ENCODE measurements at regions not wholly inside any gene's neighbourhood (a gene's known extent, or its start where the extent isn't known, plus 50 kb on each side); places are given as distances from the start of the nearest gene placed in this dataset.

DNA sequence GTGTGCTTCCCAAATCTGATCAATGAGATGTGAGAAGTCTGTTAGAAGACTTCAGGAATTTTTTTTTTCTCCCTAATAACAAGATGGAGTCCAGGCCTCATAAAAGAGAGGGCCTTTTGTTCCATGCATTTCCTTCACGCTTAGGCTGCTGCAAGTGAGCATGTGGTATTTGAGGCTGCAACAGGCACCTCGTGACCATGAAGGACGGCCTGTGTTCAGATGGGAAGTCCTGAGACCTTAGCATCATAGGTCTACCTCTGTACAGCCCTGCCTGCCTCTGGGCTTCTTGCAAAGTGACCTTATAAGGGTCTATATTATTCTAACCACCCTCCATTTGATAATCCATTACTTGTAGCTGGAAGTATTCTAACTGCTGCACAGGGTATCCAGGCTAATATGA is 86.6 kb downstream of the BOD1 start:
- TF ChIP-seq NFE2L1 (CRISPR knock-in tag; IDR thresholded peaks at IDR 0.05) = no peak
- Mint-ChIP-seq H3K9me3 (peaks cover 6% of the 10 kb centered on the region), H3K4me3 (no peak overlapping the region), H3K4me1 (peaks cover 6% of the 10 kb centered on the region), H3K27ac (no peak overlapping the region), H3K36me3 (no peaks in the 10 kb centered on the region), H3K27me3 (ENCODE audit: low read depth) (no peaks in the 10 kb centered on the region; the same call in 1 of the 2 replicates)
- ChIA-PET POLR2A (no interaction called here), CTCF (interaction anchor here (0.7 to 1.5 kb wide), 3 partner anchors 43 to 239 kb away, joined by 3 to 13 read pairs (median 3); no protein-coding TSS in a partner anchor)
- DNase-seq (ENCODE audit: low spot score) (no peak), ATAC-seq (no peak)

DNA sequence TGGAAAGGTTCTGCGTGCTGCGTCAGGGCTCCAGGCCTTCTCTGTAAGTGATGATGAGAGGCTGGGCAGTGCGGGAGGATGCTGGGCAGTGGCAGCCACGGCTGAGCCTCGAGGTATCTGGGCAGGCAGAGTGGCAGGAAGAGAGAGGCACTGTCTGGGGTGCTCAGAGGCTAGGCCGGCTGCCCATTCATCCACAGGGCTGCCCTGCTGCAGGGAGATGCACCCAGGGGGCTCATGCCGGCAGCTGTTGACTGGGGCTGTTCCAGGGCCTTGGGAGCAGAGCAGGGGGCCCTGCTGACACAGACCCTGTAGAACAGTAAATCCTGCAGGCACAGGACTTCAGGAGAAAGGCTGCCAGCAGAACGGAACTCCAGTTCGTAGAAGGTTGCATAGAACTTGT is 88.8 kb downstream of the BOD1 start:
- H3K9me3 Mint-ChIP-seq = peaks cover 4% of the 10 kb centered on the region
- H3K27ac Mint-ChIP-seq = no peak overlapping the region
- ChIA-PET CTCF (no interaction called here), POLR2A (no interaction called here)
- H3K4me3 Mint-ChIP-seq = no peak overlapping the region
- no peak for ATAC-seq
- no peak for DNase-seq (ENCODE audit: low spot score)
- H3K36me3 Mint-ChIP-seq = no peaks in the 10 kb centered on the region
- TF ChIP-seq, protein P1, sequence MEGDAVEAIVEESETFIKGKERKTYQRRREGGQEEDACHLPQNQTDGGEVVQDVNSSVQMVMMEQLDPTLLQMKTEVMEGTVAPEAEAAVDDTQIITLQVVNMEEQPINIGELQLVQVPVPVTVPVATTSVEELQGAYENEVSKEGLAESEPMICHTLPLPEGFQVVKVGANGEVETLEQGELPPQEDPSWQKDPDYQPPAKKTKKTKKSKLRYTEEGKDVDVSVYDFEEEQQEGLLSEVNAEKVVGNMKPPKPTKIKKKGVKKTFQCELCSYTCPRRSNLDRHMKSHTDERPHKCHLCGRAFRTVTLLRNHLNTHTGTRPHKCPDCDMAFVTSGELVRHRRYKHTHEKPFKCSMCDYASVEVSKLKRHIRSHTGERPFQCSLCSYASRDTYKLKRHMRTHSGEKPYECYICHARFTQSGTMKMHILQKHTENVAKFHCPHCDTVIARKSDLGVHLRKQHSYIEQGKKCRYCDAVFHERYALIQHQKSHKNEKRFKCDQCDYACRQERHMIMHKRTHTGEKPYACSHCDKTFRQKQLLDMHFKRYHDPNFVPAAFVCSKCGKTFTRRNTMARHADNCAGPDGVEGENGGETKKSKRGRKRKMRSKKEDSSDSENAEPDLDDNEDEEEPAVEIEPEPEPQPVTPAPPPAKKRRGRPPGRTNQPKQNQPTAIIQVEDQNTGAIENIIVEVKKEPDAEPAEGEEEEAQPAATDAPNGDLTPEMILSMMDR (IDR thresholded peaks at IDR 0.05) = no peak
- TF ChIP-seq EMX1 (CRISPR knock-in tag; IDR thresholded peaks at IDR 0.05) (no peak), TCF7 (CRISPR knock-in tag; IDR thresholded peaks at IDR 0.05; ENCODE audit: low read depth) (no peak), MXD4 (CRISPR knock-in tag; IDR thresholded peaks at IDR 0.05; ENCODE audit: borderline replicate concordance) (no peak), ZNF138 (CRISPR knock-in tag; conservative IDR thresholded peaks at IDR 0.05) (no peak), NR2C2 (CRISPR knock-in tag; IDR thresholded peaks at IDR 0.05) (no peak), ZNF396 (CRISPR knock-in tag; IDR thresholded peaks at IDR 0.05; ENCODE audit: borderline replicate concordance) (no peak), ELF4 (CRISPR knock-in tag; IDR thresholded peaks at IDR 0.05; ENCODE audit: low read depth) (no peak), ZNF317 (CRISPR knock-in tag; IDR thresholded peaks at IDR 0.05; ENCODE audit: borderline replicate concordance, low read depth) (no peak), ZNF219 (CRISPR knock-in tag; IDR thresholded peaks at IDR 0.05; ENCODE audit: borderline replicate concordance) (no peak), RELA (CRISPR knock-in tag; IDR thresholded peaks at IDR 0.05; ENCODE audit: borderline replicate concordance) (no peak), CREM (CRISPR knock-in tag; IDR thresholded peaks at IDR 0.05) (no peak), GTF2I (CRISPR knock-in tag; conservative IDR thresholded peaks at IDR 0.05) (no peak)
- TF ChIP-seq, protein P2, sequence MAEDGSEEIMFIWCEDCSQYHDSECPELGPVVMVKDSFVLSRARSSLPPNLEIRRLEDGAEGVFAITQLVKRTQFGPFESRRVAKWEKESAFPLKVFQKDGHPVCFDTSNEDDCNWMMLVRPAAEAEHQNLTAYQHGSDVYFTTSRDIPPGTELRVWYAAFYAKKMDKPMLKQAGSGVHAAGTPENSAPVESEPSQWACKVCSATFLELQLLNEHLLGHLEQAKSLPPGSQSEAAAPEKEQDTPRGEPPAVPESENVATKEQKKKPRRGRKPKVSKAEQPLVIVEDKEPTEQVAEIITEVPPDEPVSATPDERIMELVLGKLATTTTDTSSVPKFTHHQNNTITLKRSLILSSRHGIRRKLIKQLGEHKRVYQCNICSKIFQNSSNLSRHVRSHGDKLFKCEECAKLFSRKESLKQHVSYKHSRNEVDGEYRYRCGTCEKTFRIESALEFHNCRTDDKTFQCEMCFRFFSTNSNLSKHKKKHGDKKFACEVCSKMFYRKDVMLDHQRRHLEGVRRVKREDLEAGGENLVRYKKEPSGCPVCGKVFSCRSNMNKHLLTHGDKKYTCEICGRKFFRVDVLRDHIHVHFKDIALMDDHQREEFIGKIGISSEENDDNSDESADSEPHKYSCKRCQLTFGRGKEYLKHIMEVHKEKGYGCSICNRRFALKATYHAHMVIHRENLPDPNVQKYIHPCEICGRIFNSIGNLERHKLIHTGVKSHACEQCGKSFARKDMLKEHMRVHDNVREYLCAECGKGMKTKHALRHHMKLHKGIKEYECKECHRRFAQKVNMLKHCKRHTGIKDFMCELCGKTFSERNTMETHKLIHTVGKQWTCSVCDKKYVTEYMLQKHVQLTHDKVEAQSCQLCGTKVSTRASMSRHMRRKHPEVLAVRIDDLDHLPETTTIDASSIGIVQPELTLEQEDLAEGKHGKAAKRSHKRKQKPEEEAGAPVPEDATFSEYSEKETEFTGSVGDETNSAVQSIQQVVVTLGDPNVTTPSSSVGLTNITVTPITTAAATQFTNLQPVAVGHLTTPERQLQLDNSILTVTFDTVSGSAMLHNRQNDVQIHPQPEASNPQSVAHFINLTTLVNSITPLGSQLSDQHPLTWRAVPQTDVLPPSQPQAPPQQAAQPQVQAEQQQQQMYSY (CRISPR knock-in tag; IDR thresholded peaks at IDR 0.05) = no peak
- TF ChIP-seq, protein P3, sequence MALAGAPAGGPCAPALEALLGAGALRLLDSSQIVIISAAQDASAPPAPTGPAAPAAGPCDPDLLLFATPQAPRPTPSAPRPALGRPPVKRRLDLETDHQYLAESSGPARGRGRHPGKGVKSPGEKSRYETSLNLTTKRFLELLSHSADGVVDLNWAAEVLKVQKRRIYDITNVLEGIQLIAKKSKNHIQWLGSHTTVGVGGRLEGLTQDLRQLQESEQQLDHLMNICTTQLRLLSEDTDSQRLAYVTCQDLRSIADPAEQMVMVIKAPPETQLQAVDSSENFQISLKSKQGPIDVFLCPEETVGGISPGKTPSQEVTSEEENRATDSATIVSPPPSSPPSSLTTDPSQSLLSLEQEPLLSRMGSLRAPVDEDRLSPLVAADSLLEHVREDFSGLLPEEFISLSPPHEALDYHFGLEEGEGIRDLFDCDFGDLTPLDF (CRISPR knock-in tag; IDR thresholded peaks at IDR 0.05) = no peak
- TF ChIP-seq, protein P4, sequence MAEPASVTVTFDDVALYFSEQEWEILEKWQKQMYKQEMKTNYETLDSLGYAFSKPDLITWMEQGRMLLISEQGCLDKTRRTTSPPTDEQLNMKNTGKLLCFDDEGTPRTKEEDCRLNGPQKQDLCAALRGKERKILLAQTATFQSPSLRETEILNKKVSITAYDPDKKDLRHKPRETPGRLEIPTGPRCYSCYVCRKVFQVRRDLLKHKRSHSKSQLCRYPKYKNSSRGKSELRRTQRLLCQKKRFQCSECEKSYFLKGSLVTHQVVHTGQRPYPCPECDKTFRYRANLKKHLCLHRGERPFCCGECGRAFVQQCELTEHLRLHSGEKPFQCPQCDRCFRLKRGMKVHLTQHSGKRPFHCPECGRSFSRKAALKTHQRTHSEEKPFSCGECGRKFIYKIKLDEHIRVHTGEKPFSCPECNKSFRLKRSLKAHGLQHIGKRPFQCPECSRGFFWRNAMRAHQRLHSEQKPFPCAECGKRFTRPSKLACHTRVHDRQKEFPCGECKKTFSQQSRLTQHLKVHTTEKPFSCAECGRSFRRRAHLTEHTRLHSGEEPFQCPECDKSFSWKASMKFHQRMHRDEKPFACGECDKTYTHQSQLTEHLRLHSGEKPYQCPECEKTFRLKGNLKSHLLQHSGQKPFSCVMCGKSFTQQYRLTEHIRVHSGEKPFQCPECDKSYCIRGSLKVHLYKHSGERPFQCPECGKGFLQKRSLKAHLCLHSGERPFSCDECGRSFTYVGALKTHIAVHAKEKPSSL (CRISPR knock-in tag; conservative IDR thresholded peaks at IDR 0.05) = no peak
- TF ChIP-seq, protein P5, sequence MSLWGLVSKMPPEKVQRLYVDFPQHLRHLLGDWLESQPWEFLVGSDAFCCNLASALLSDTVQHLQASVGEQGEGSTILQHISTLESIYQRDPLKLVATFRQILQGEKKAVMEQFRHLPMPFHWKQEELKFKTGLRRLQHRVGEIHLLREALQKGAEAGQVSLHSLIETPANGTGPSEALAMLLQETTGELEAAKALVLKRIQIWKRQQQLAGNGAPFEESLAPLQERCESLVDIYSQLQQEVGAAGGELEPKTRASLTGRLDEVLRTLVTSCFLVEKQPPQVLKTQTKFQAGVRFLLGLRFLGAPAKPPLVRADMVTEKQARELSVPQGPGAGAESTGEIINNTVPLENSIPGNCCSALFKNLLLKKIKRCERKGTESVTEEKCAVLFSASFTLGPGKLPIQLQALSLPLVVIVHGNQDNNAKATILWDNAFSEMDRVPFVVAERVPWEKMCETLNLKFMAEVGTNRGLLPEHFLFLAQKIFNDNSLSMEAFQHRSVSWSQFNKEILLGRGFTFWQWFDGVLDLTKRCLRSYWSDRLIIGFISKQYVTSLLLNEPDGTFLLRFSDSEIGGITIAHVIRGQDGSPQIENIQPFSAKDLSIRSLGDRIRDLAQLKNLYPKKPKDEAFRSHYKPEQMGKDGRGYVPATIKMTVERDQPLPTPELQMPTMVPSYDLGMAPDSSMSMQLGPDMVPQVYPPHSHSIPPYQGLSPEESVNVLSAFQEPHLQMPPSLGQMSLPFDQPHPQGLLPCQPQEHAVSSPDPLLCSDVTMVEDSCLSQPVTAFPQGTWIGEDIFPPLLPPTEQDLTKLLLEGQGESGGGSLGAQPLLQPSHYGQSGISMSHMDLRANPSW (CRISPR knock-in tag; conservative IDR thresholded peaks at IDR 0.05; ENCODE audit: low read depth) = no peak
- H3K4me1 Mint-ChIP-seq = peaks cover 6% of the 10 kb centered on the region
- no peaks in the 10 kb centered on the region for H3K27me3 Mint-ChIP-seq (ENCODE audit: low read depth)

All from WTC11 (cell line).